HPDE6-E6E7 (cell line): ENCODE measurements at regions not wholly inside any gene's neighbourhood (a gene's known extent, or its start where the extent isn't known, plus 50 kb on each side); places are given as distances from the start of the nearest gene placed in this dataset.

Source experiments
- DNase-seq: peaks from one replicate; pipeline ENCODE4 v3.0.0; 2011; ENCODE audit warnings: missing footprints; ENCODE audit errors: extremely low spot score

- no peak for DNase-seq
These were observed 61.2 kb downstream of the MBD3L1 start for GRCh38 chr19:8893419-8893818.

GRCh38 chr19:8897106-8897505 is 64.9 kb downstream of the MBD3L1 start:
- DNase-seq = no peak

- no peak for DNase-seq
These were observed 67.2 kb downstream of the MBD3L1 start for GRCh38 chr19:8899356-8899755.

GRCh38 chr19:8900421-8900820 is 68.2 kb downstream of the MBD3L1 start:
- no peak for DNase-seq

GRCh38 chr19:8902520-8902919 is 70.3 kb downstream of the MBD3L1 start:
- no peak for DNase-seq

GRCh38 chr19:8904597-8904996 is 72.4 kb downstream of the MBD3L1 start:
- DNase-seq = no peak

GRCh38 chr19:8905342-8905741 is 73.2 kb downstream of the MBD3L1 start:
- DNase-seq = no peak

- no peak for DNase-seq
These were observed 75.9 kb downstream of the MBD3L1 start for GRCh38 chr19:8908066-8908465.

GRCh38 chr19:8910775-8911414 is 78.7 kb downstream of the MBD3L1 start:
- no peak for DNase-seq

- DNase-seq = no peak
These were observed 83.8 kb downstream of the MBD3L1 start for GRCh38 chr19:8915997-8916396.

GRCh38 chr19:8922591-8922990 is 87.6 kb downstream of the MUC16 start:
- DNase-seq = no peak

- DNase-seq = no peak
These were observed 85.9 kb downstream of the MUC16 start for GRCh38 chr19:8924283-8924682.

- DNase-seq = no peak
These were observed 83.9 kb downstream of the MUC16 start for GRCh38 chr19:8926341-8926740.

- peak; percentile 7 for DNase-seq
These were observed 74.7 kb downstream of the MUC16 start for GRCh38 chr19:8935460-8935859.

GRCh38 chr19:8938576-8938975 is 71.6 kb downstream of the MUC16 start:
- DNase-seq = no peak
